OCI-LY7 (cell line): ENCODE measurements at regions not wholly inside any gene's neighbourhood (a gene's known extent, or its start where the extent isn't known, plus 50 kb on each side); places are given as distances from the start of the nearest gene placed in this dataset.

ENCODE experiments used
- BruUV-seq: library from RNA; stranded (reverse); fragments of 400-500 nt; replicated peaks from 2 replicates; lab custom pipeline; 2021; lab: Mats Ljungman, UMichigan
- CTCF ChIA-PET: fragments of 300-600 bp; sonication (Branson Sonifier 250); formaldehyde crosslinking; loops from one replicate; lab custom pipeline; 2022; ENCODE audit warnings: antibody characterized with exemption; ENCODE audit not compliant: unreplicated experiment; lab: Charles Lee
- POLR2A ChIA-PET: fragments of 300-600 bp; sonication (Branson Sonifier 250); formaldehyde crosslinking; loops from one replicate; lab custom pipeline; 2022; ENCODE audit warnings: antibody characterized with exemption; lab: Charles Lee
- DNase-seq: peaks from one replicate; pipeline ENCODE4 v3.0.0-alpha.2; 2015; ENCODE audit warnings: low spot score
- H2AFZ ChIP-seq: fragments of 200-600 bp; sonication (generic), shearing (Covaris generic); 2 replicates; pipeline ENCODE4 v1.6.1; 2014; ENCODE audit warnings: mild to moderate bottlenecking, antibody characterized with exemption, low read length, moderate library complexity
- H3K27ac ChIP-seq: fragments of 200-600 bp; sonication (generic); 2 replicates; pipeline ENCODE4 v1.5.1; 2014; ENCODE audit warnings: mixed run types, low read depth, mild to moderate bottlenecking, moderate library complexity, low read length, inconsistent platforms; ENCODE audit not compliant: poor library complexity, severe bottlenecking
- H3K36me3 ChIP-seq: fragments of 200-600 bp; sonication (generic); 2 replicates; pipeline ENCODE4 v1.6.1; 2014; ENCODE audit warnings: mild to moderate bottlenecking, antibody characterized with exemption, low read length, moderate library complexity, mixed read lengths; ENCODE audit not compliant: insufficient read depth
- H3K4me1 ChIP-seq: fragments of 200-600 bp; sonication (generic); 2 replicates; pipeline ENCODE4 v1.5.1; 2014; ENCODE audit warnings: mild to moderate bottlenecking, low read length; ENCODE audit not compliant: insufficient read depth, poor library complexity, severe bottlenecking
- H3K4me2 ChIP-seq: fragments of 200-600 bp; sonication (generic); 2 replicates; pipeline ENCODE4 v1.6.1; 2014; ENCODE audit warnings: mild to moderate bottlenecking, low read length
- H3K4me3 ChIP-seq: fragments of 200-600 bp; sonication (generic); 2 replicates; pipeline ENCODE4 v1.5.1; 2014; ENCODE audit warnings: mild to moderate bottlenecking, low read depth, low read length; ENCODE audit not compliant: poor library complexity, severe bottlenecking
- H3K79me2 ChIP-seq: fragments of 200-600 bp; sonication (generic); 2 replicates; pipeline ENCODE4 v1.6.1; 2016; ENCODE audit warnings: low read depth, mild to moderate bottlenecking, low read length, moderate library complexity, mixed read lengths; ENCODE audit not compliant: insufficient read depth
- H3K9me2 ChIP-seq: fragments of 200-600 bp; sonication (generic); 2 replicates; pipeline ENCODE4 v1.6.1; 2016; ENCODE audit warnings: mild to moderate bottlenecking, low read length, mixed read lengths; ENCODE audit not compliant: insufficient read depth
- H3K9me3 ChIP-seq: fragments of 200-600 bp; sonication (generic); 2 replicates; pipeline ENCODE4 v1.6.1; 2014; ENCODE audit warnings: mild to moderate bottlenecking, mixed run types, low read length, mixed read lengths
- H4K20me1 ChIP-seq: fragments of 200-600 bp; sonication (generic); 2 replicates; pipeline ENCODE4 v1.6.1; 2014; ENCODE audit warnings: mild to moderate bottlenecking, antibody characterized with exemption, low read length, moderate library complexity, mixed read lengths; ENCODE audit not compliant: insufficient read depth
- EZH2phosphoT487 ChIP-seq: fragments of 200-600 bp; sonication (generic); IDR thresholded peaks from 2 replicates; pipeline ENCODE4 v1.6.1; 2018; ENCODE audit warnings: low read depth, borderline replicate concordance, mild to moderate bottlenecking, mixed run types, antibody characterized with exemption, low read length, moderate library complexity, mixed read lengths
- intact Hi-C: fragments of 100-400 bp; cut with micrococcal nuclease; formaldehyde crosslinking; loops from one replicate; pipeline ENCODE4 v1.10.0; 2022; ENCODE audit not compliant: unreplicated experiment
- TF ChIP-seq, protein P1 (sequence below): fragments of 200-600 bp; sonication (generic); conservative IDR thresholded peaks from 2 replicates; pipeline ENCODE4 v1.5.1; 2014; ENCODE audit warnings: mild to moderate bottlenecking, antibody characterized with exemption, low read length, moderate library complexity, mixed read lengths

DNA sequence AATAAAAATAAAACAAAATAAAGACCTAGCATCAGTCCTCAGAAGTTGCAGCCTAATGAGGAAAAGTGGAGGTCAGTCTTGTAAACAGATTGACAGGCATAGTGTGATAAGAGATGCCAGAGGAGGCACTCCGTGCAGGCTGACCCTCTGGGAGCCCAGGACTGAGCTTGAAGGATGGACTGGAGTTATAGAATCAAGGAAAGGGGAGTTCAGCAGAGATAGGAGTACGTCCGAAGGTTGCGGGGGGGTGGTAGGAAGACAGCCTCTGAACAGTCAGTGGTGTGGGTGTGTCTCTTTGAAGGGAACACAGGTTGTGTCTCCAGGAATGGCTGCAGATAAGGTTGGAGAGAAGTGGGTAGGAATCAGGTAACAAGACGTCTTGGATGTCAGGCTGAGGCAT is 126.1 kb upstream of the CPEB4 start:
- Histone ChIP-seq H3K4me2 (no peak overlapping the region), H3K79me2 (no peaks in the 10 kb centered on the region), H2AFZ (no peak overlapping the region), H3K9me3 (no peaks in the 10 kb centered on the region), H3K36me3 (no peaks in the 10 kb centered on the region), H4K20me1 (no peaks in the 10 kb centered on the region), H3K27ac (no peak overlapping the region), H3K9me2 (no peaks in the 10 kb centered on the region), H3K4me3 (no peak overlapping the region), H3K4me1 (peaks cover 36% of the 10 kb centered on the region)
- ChIA-PET CTCF (no interaction called here), POLR2A (interaction anchor here (1.3 kb wide), 1 partner anchor 59 kb away, joined by 4 read pairs; no protein-coding TSS in a partner anchor)
- BruUV-seq = no TSS peak
- intact Hi-C loops = no loop called here
- no peak for DNase-seq
- TF ChIP-seq EZH2phosphoT487 = no peak
- TF ChIP-seq, protein P1, sequence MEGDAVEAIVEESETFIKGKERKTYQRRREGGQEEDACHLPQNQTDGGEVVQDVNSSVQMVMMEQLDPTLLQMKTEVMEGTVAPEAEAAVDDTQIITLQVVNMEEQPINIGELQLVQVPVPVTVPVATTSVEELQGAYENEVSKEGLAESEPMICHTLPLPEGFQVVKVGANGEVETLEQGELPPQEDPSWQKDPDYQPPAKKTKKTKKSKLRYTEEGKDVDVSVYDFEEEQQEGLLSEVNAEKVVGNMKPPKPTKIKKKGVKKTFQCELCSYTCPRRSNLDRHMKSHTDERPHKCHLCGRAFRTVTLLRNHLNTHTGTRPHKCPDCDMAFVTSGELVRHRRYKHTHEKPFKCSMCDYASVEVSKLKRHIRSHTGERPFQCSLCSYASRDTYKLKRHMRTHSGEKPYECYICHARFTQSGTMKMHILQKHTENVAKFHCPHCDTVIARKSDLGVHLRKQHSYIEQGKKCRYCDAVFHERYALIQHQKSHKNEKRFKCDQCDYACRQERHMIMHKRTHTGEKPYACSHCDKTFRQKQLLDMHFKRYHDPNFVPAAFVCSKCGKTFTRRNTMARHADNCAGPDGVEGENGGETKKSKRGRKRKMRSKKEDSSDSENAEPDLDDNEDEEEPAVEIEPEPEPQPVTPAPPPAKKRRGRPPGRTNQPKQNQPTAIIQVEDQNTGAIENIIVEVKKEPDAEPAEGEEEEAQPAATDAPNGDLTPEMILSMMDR = no peak

DNA sequence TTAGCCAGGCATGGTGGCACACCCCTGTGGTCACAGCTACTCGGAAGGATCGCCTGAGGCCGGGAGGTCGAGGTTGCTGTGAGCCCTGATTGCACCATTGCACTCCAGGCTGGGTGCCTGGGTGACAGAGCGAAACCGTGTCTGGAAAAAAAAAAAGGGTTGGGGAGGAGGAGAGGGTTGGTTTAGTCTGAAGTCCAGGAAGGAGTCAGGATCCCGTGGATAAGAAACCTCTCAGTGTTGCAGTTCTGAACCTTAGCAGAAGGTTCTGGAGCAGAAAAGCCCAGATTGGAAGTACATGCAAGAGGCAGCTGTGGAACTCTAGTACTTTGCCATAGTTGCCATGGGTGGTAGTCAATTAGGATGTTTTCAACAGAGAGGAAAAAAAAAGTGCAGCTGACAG is 125.2 kb upstream of the CPEB4 start:
- no peak for DNase-seq
- CTCF ChIA-PET = no interaction called here
- H4K20me1 ChIP-seq = no peaks in the 10 kb centered on the region
- no peak for TF ChIP-seq EZH2phosphoT487
- TF ChIP-seq, protein P1 = no peak
- H3K9me2 ChIP-seq = no peaks in the 10 kb centered on the region
- no peaks in the 10 kb centered on the region for H3K79me2 ChIP-seq
- no peak overlapping the region for H3K4me2 ChIP-seq
- BruUV-seq = no TSS peak
- H3K9me3 ChIP-seq = no peaks in the 10 kb centered on the region
- H2AFZ ChIP-seq = no peak overlapping the region
- H3K27ac ChIP-seq = no peak overlapping the region
- H3K4me3 ChIP-seq = no peak overlapping the region
- intact Hi-C loops = no loop called here
- H3K36me3 ChIP-seq = no peaks in the 10 kb centered on the region
- POLR2A ChIA-PET = interaction anchor here (0.5 to 0.6 kb wide), 2 partner anchors 15 to 27 kb away, joined by 3 to 4 read pairs; no protein-coding TSS in a partner anchor
- peaks cover 36% of the 10 kb centered on the region for H3K4me1 ChIP-seq

DNA sequence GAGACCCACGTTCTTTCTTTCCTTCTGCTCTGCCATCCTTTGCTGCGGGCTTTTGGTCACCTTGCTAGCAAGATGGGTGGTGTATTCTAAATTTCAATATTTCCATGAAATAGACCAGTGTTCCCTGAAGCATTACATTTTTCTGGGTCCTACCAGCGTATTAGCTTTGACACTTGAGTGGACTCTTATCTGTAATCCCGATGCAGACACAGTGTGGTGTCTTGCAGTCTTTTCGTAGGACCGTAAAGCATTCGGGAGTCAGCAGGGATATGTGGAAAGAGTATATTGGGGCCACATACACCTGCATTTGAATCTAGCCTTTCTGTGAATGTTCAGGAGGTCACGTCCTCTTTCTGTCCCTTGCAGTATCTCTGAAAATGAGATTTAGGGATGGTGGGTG is 124.7 kb upstream of the CPEB4 start:
- no peak overlapping the region for H3K4me2 ChIP-seq
- H3K4me3 ChIP-seq = no peak overlapping the region
- peaks cover 36% of the 10 kb centered on the region for H3K4me1 ChIP-seq
- H3K27ac ChIP-seq = no peak overlapping the region
- no peaks in the 10 kb centered on the region for H3K36me3 ChIP-seq
- no peaks in the 10 kb centered on the region for H4K20me1 ChIP-seq
- TF ChIP-seq, protein P1 = no peak
- no peak for TF ChIP-seq EZH2phosphoT487
- ChIA-PET CTCF (no interaction called here), POLR2A (interaction anchor here (0.5 to 0.6 kb wide), 2 partner anchors 16 to 28 kb away, joined by 3 to 4 read pairs; no protein-coding TSS in a partner anchor)
- no peaks in the 10 kb centered on the region for H3K79me2 ChIP-seq
- H3K9me2 ChIP-seq = no peaks in the 10 kb centered on the region
- no peaks in the 10 kb centered on the region for H3K9me3 ChIP-seq
- intact Hi-C loops = no loop called here
- no TSS peak for BruUV-seq
- DNase-seq = no peak
- H2AFZ ChIP-seq = no peak overlapping the region
